ENCODE measurements at regions not wholly inside any gene's neighbourhood (a gene's known extent, or its start where the extent isn't known, plus 50 kb on each side); places are given as distances from the start of the nearest gene placed in this dataset.

DNA sequence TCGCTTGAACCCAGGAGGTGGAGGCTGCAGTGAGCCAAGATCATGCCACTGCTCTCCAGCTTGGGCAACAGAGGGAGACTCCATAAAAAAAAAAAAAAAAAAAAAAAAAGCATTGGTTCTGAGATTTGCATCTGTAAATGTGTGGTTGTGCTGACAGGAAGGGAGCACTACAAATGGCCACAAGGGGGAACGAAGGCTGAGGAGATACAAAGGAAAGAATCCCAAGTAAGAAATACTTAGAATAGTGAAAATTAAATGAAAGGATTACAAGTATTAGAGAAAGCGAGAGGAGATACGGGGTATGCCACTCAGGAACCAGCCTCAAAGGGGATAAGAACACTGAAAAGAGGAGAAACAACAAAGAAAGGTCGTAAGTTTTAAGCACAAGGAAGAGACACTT lies 284.9 kb downstream of the KLF12 start:
- H3K27me3 ChIP-seq (replicated peaks; ENCODE audit: insufficient read depth) = no peaks in the 10 kb centered on the region
- DNase-seq (ENCODE audit: low spot score) = no peak
- no peak for ATAC-seq (ENCODE audit: insufficient number of reproducible peaks, low FRiP score, low read depth)
- TF ChIP-seq, protein P1, sequence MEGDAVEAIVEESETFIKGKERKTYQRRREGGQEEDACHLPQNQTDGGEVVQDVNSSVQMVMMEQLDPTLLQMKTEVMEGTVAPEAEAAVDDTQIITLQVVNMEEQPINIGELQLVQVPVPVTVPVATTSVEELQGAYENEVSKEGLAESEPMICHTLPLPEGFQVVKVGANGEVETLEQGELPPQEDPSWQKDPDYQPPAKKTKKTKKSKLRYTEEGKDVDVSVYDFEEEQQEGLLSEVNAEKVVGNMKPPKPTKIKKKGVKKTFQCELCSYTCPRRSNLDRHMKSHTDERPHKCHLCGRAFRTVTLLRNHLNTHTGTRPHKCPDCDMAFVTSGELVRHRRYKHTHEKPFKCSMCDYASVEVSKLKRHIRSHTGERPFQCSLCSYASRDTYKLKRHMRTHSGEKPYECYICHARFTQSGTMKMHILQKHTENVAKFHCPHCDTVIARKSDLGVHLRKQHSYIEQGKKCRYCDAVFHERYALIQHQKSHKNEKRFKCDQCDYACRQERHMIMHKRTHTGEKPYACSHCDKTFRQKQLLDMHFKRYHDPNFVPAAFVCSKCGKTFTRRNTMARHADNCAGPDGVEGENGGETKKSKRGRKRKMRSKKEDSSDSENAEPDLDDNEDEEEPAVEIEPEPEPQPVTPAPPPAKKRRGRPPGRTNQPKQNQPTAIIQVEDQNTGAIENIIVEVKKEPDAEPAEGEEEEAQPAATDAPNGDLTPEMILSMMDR (IDR thresholded peaks at IDR 0.05) = peak; percentile 23
- H3K36me3 ChIP-seq = no peaks in the 10 kb centered on the region
- no peak overlapping the region for H3K27ac ChIP-seq
- no peak overlapping the region for H3K4me3 ChIP-seq
- H3K4me1 ChIP-seq (ENCODE audit: control insufficient read depth in 1 of 2, low read depth in 2 of 2) = peaks cover 3 to 11% of the 10 kb centered on the region in 2 donors
- no peaks in the 10 kb centered on the region for H3K9me3 ChIP-seq

DNA sequence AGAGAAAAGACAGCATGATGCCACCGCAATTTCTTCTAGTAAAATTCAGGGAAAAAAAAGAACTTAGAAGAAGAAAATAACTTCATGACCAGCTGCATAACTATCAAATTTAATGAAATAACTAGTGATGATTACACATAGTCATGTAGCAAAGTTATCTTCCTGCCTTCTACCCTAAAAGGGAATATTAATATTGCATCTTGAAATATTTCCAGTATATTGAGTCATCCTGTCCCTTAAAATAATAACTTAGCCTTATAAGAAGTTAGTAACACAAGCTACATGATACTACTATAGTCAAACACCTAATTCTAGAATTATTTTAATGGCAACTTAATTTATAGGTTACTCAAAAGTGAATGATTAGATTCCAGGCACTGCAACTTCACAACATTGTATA lies 289.2 kb downstream of the KLF12 start:
- peaks cover 3 to 13% of the 10 kb centered on the region in 2 donors for H3K4me1 ChIP-seq (ENCODE audit: control insufficient read depth in 1 of 2, low read depth in 2 of 2)
- TF ChIP-seq, protein P1 (IDR thresholded peaks at IDR 0.05) = no peak
- no peak for DNase-seq (ENCODE audit: low spot score)
- no peaks in the 10 kb centered on the region for H3K36me3 ChIP-seq
- no peak overlapping the region for H3K4me3 ChIP-seq
- H3K27me3 ChIP-seq (replicated peaks; ENCODE audit: insufficient read depth) = no peaks in the 10 kb centered on the region
- no peak for ATAC-seq (ENCODE audit: insufficient number of reproducible peaks, low FRiP score, low read depth)
- no peaks in the 10 kb centered on the region for H3K9me3 ChIP-seq
- no peak overlapping the region for H3K27ac ChIP-seq

DNA sequence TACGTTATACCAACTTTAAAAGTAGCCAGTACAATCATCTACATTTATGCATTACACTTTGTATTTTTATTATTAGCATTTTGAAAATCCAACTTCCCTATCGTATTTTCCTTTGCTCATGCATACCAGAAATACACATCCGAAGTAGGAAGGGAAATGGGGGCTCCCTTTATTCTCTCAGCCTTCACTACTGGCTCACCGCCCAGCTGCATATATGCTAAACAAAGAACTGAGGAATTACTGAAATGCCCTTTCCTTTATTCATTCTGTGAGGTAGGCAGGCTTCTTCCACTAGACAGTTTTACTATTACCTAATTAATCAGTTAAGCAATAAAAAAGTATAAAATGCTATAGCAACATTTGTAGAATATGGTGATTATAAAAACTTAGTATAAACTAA lies 291.6 kb downstream of the KLF12 start:
- Histone ChIP-seq H3K27me3 (replicated peaks; ENCODE audit: insufficient read depth) (no peaks in the 10 kb centered on the region), H3K4me3 (no peak overlapping the region), H3K4me1 (ENCODE audit: control insufficient read depth in 1 of 2, low read depth in 2 of 2) (peaks cover 3 to 13% of the 10 kb centered on the region in 2 donors), H3K36me3 (no peaks in the 10 kb centered on the region), H3K27ac (no peak overlapping the region), H3K9me3 (no peaks in the 10 kb centered on the region)
- no peak for ATAC-seq (ENCODE audit: insufficient number of reproducible peaks, low FRiP score, low read depth)
- TF ChIP-seq, protein P1 (IDR thresholded peaks at IDR 0.05) = no peak
- no peak for DNase-seq (ENCODE audit: low spot score)

DNA sequence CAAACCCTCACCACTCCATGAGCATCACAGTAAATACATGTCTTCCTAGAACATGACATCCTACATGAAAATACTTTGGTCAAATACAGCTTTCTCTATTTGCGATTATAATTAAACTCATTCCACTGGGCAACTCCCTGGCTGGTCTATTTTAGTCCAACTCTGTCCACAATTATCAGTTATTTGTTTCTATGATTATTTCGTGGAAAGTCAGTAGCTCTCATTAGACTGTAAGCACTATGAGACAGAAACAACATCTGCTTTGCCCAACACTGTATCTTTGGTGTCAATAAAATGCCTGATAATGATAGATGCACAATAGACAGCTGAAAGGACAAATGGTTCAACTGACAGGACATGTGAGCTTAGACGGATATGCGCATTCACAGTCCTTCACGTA lies 292.0 kb downstream of the KLF12 start:
- Histone ChIP-seq H3K9me3 (no peaks in the 10 kb centered on the region), H3K4me1 (ENCODE audit: control insufficient read depth in 1 of 2, low read depth in 2 of 2) (peaks cover 3 to 13% of the 10 kb centered on the region in 2 donors), H3K27me3 (replicated peaks; ENCODE audit: insufficient read depth) (no peaks in the 10 kb centered on the region), H3K27ac (no peak overlapping the region), H3K4me3 (no peak overlapping the region), H3K36me3 (no peaks in the 10 kb centered on the region)
- no peak for ATAC-seq (ENCODE audit: insufficient number of reproducible peaks, low FRiP score, low read depth)
- no peak for DNase-seq (ENCODE audit: low spot score)
- TF ChIP-seq, protein P1 (IDR thresholded peaks at IDR 0.05) = no peak

DNA sequence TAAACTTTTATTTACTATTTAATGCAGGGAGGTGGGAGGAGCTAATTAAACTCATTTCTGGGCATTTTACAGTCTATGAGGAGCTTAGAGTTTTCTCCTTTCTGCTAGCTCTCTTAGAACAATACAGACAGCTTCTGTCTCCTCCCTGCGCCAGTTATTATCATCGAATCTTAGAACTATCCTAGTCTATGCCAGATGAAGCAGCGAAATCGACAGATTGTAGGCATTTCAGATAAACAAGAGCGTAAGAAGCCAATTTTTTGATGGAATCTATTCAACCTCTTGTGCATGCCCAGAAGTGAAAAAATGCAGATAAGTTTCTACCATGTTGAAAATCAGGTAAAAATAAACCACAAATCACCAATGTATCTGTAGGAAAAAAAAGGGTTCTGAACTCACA lies 297.1 kb downstream of the KLF12 start:
- DNase-seq (ENCODE audit: low spot score) (no peak), ATAC-seq (ENCODE audit: insufficient number of reproducible peaks, low FRiP score, low read depth) (no peak)
- Histone ChIP-seq H3K27me3 (replicated peaks; ENCODE audit: insufficient read depth) (no peaks in the 10 kb centered on the region), H3K36me3 (no peaks in the 10 kb centered on the region), H3K27ac (no peak overlapping the region), H3K9me3 (no peaks in the 10 kb centered on the region), H3K4me1 (ENCODE audit: control insufficient read depth in 1 of 2, low read depth in 2 of 2) (peaks cover 0 to 6% of the 10 kb centered on the region in 2 donors), H3K4me3 (no peak overlapping the region)
- TF ChIP-seq, protein P1 (IDR thresholded peaks at IDR 0.05) = no peak
